22Rv1 (cell line): ENCODE measurements at regions not wholly inside any gene's neighbourhood (a gene's known extent, or its start where the extent isn't known, plus 50 kb on each side); places are given as distances from the start of the nearest gene placed in this dataset.

Experiments
- ZFX ChIP-seq: fragments of 450-650 bp; IDR thresholded peaks from 2 replicates; pipeline ENCODE4 v1.6.1; 2017; ENCODE audit warnings: antibody characterized with exemption, borderline replicate concordance
- TF ChIP-seq, protein P1 (sequence below): fragments of 450-650 bp; IDR thresholded peaks from 2 replicates; pipeline ENCODE4 v1.5.1; 2017; ENCODE audit warnings: mild to moderate bottlenecking

DNA sequence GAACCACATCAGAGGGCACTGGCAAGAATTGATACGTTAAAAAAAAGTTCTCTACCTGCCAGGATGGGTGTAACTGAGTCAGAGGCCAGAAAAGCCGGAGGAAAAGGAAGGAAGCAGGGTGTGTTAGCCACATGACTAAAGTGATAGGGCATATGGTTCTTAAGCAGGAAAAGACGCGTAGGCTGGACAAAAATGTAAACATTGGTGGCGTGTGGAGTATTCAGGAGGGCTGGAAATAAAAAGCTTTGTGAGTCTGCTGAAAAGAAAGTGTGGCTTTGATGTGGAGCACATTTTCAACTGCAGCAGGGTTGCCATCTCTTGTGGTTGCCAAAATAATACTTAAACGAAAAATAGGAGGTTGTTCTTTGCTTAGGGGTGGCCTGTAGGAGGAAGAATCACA lies 186.5 kb upstream of the RPL34 start:
- TF ChIP-seq, protein P1, sequence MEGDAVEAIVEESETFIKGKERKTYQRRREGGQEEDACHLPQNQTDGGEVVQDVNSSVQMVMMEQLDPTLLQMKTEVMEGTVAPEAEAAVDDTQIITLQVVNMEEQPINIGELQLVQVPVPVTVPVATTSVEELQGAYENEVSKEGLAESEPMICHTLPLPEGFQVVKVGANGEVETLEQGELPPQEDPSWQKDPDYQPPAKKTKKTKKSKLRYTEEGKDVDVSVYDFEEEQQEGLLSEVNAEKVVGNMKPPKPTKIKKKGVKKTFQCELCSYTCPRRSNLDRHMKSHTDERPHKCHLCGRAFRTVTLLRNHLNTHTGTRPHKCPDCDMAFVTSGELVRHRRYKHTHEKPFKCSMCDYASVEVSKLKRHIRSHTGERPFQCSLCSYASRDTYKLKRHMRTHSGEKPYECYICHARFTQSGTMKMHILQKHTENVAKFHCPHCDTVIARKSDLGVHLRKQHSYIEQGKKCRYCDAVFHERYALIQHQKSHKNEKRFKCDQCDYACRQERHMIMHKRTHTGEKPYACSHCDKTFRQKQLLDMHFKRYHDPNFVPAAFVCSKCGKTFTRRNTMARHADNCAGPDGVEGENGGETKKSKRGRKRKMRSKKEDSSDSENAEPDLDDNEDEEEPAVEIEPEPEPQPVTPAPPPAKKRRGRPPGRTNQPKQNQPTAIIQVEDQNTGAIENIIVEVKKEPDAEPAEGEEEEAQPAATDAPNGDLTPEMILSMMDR, result no peak
- no peak for TF ChIP-seq ZFX
